Bronchial epithelial cell (primary cell): ENCODE measurements at regions not wholly inside any gene's neighbourhood (a gene's known extent, or its start where the extent isn't known, plus 50 kb on each side); places are given as distances from the start of the nearest gene placed in this dataset.

Source experiments
- DNase-seq: peaks from one replicate; pipeline ENCODE4 v3.0.0-alpha.2; 2010; ENCODE audit warnings: low read depth
- FAIRE-seq: peaks from 2 replicates; lab custom pipeline; 2011; peaks lifted over from hg19 to GRCh38; lab: Jason Lieb, UNC
- H3K27me3 ChIP-seq: 2 replicates; pipeline ENCODE4 v1.5.1; 2011; ENCODE audit warnings: low read length; ENCODE audit not compliant: control insufficient read depth, insufficient read depth
- H3K36me3 ChIP-seq: 2 replicates; pipeline ENCODE4 v1.5.1; 2011; ENCODE audit warnings: low read length; ENCODE audit not compliant: control insufficient read depth, insufficient read depth
- H3K4me3 ChIP-seq: 2 replicates; pipeline ENCODE4 v1.5.1; 2011; ENCODE audit warnings: mild to moderate bottlenecking, low read depth, low read length, control low read depth
- CTCF ChIP-seq: IDR thresholded peaks from 2 replicates; pipeline ENCODE4 v1.5.1; 2011; ENCODE audit warnings: mild to moderate bottlenecking, moderate library complexity, low read length, control low read depth, inconsistent platforms; ENCODE audit not compliant: insufficient read depth, severe bottlenecking

GRCh38 chr14:30373053-30373452 lies 185.9 kb upstream of the G2E3 start:
- H3K36me3 ChIP-seq, result no peaks in the 10 kb centered on the region
- FAIRE-seq (no peak), DNase-seq (no peak)
- no peak for TF ChIP-seq CTCF
- no peak overlapping the region for H3K4me3 ChIP-seq
- H3K27me3 ChIP-seq, result no peaks in the 10 kb centered on the region

GRCh38 chr14:30373526-30373925 lies 185.4 kb upstream of the G2E3 start:
- no peak for TF ChIP-seq CTCF
- DNase-seq (no peak), FAIRE-seq (no peak)
- H3K4me3 ChIP-seq, result no peak overlapping the region
- H3K36me3 ChIP-seq, result no peaks in the 10 kb centered on the region
- no peaks in the 10 kb centered on the region for H3K27me3 ChIP-seq

- no peaks in the 10 kb centered on the region for H3K27me3 ChIP-seq
- TF ChIP-seq CTCF, result peak; percentile 84
- FAIRE-seq, result no peak
- no peaks in the 10 kb centered on the region for H3K36me3 ChIP-seq
- DNase-seq, result peak; percentile 53
- no peak overlapping the region for H3K4me3 ChIP-seq
Observed at GRCh38 chr14:30375296-30375892, 183.6 kb upstream of the G2E3 start.

- H3K36me3 ChIP-seq, result no peaks in the 10 kb centered on the region
- no peak for DNase-seq
- TF ChIP-seq CTCF, result no peak
- H3K4me3 ChIP-seq, result no peak overlapping the region
- H3K27me3 ChIP-seq, result no peaks in the 10 kb centered on the region
- FAIRE-seq, result no peak
Observed at GRCh38 chr14:30381861-30382480, 177.0 kb upstream of the G2E3 start.

GRCh38 chr14:30385925-30386324 lies 173.0 kb upstream of the G2E3 start:
- Histone ChIP-seq H3K36me3 (no peaks in the 10 kb centered on the region), H3K4me3 (no peak overlapping the region), H3K27me3 (no peaks in the 10 kb centered on the region)
- TF ChIP-seq CTCF, result no peak
- FAIRE-seq (no peak), DNase-seq (no peak)

- DNase-seq (no peak), FAIRE-seq (no peak)
- H3K27me3 ChIP-seq, result no peaks in the 10 kb centered on the region
- no peak overlapping the region for H3K4me3 ChIP-seq
- no peak for TF ChIP-seq CTCF
- H3K36me3 ChIP-seq, result no peaks in the 10 kb centered on the region
Observed at GRCh38 chr14:30387871-30388270, 171.1 kb upstream of the G2E3 start.
